Central memory CD8-positive, alpha-beta T cell (primary cell): ENCODE measurements at regions not wholly inside any gene's neighbourhood (a gene's known extent, or its start where the extent isn't known, plus 50 kb on each side); places are given as distances from the start of the nearest gene placed in this dataset.

Source experiments
- ATAC-seq: fragments of 150-1000 bp; cut with Tn5 transposase; replicated peaks from 2 replicates; pipeline ENCODE4 v1.10.0; 2022; ENCODE audit warnings: mild to moderate bottlenecking, moderate FRiP score, moderate number of reproducible peaks; ENCODE audit not compliant: poor library complexity, severe bottlenecking; ENCODE audit errors: extremely low read depth
- DNase-seq, 2 donors: peaks; one replicate each; pipeline ENCODE4 v3.0.0; 2021; ENCODE audit warnings: low spot score in 2 of 2
- H3K27ac Mint-ChIP-seq: one replicate; pipeline ENCODE4 v1.8.0; 2022; ENCODE audit warnings: low read depth, mild to moderate bottlenecking, moderate library complexity, mixed read lengths
- H3K27me3 Mint-ChIP-seq: one replicate; pipeline ENCODE4 v1.8.0; 2022; ENCODE audit warnings: mixed read lengths
- H3K36me3 Mint-ChIP-seq: one replicate; pipeline ENCODE4 v1.8.0; 2022; ENCODE audit warnings: mild to moderate bottlenecking, moderate library complexity, mixed read lengths; ENCODE audit not compliant: insufficient read depth
- H3K4me1 Mint-ChIP-seq: one replicate; pipeline ENCODE4 v1.8.0; 2022; ENCODE audit warnings: mixed read lengths
- H3K4me3 Mint-ChIP-seq: one replicate; pipeline ENCODE4 v1.8.0; 2022; ENCODE audit warnings: mild to moderate bottlenecking, moderate library complexity, mixed read lengths
- H3K9me3 Mint-ChIP-seq: one replicate; pipeline ENCODE4 v1.8.0; 2022; ENCODE audit warnings: mixed read lengths

- H3K9me3 Mint-ChIP-seq = no peaks in the 10 kb centered on the region
- H3K27ac Mint-ChIP-seq = no peak overlapping the region
- H3K4me3 Mint-ChIP-seq = no peak overlapping the region
- DNase-seq (no peak), ATAC-seq (no peak)
- no peaks in the 10 kb centered on the region for H3K4me1 Mint-ChIP-seq
- no peaks in the 10 kb centered on the region for H3K36me3 Mint-ChIP-seq
- no peaks in the 10 kb centered on the region for H3K27me3 Mint-ChIP-seq
These were observed 1223.1 kb upstream of the GJE1 start for GRCh38 chr6:140909625-140910024.

- Mint-ChIP-seq H3K9me3 (no peaks in the 10 kb centered on the region), H3K4me3 (no peak overlapping the region), H3K36me3 (no peaks in the 10 kb centered on the region), H3K27ac (no peak overlapping the region), H3K27me3 (no peaks in the 10 kb centered on the region), H3K4me1 (no peaks in the 10 kb centered on the region)
- DNase-seq (no peak), ATAC-seq (no peak)
These were observed 1223.6 kb upstream of the GJE1 start for GRCh38 chr6:140909156-140909555.

GRCh38 chr6:140908505-140908904 is 1224.2 kb upstream of the GJE1 start:
- DNase-seq (no peak), ATAC-seq (no peak)
- Mint-ChIP-seq H3K27ac (no peak overlapping the region), H3K9me3 (no peaks in the 10 kb centered on the region), H3K27me3 (no peaks in the 10 kb centered on the region), H3K36me3 (no peaks in the 10 kb centered on the region), H3K4me3 (no peak overlapping the region), H3K4me1 (no peaks in the 10 kb centered on the region)

GRCh38 chr6:140907235-140907634 is 1225.5 kb upstream of the GJE1 start:
- Mint-ChIP-seq H3K36me3 (no peaks in the 10 kb centered on the region), H3K27me3 (no peaks in the 10 kb centered on the region), H3K27ac (no peak overlapping the region), H3K4me3 (no peak overlapping the region), H3K9me3 (no peaks in the 10 kb centered on the region), H3K4me1 (no peaks in the 10 kb centered on the region)
- ATAC-seq (no peak), DNase-seq (no peak)

GRCh38 chr6:140905724-140906123 is 1227.0 kb upstream of the GJE1 start:
- ATAC-seq (no peak), DNase-seq (no peak)
- Mint-ChIP-seq H3K36me3 (no peaks in the 10 kb centered on the region), H3K27me3 (no peaks in the 10 kb centered on the region), H3K4me3 (no peak overlapping the region), H3K27ac (no peak overlapping the region), H3K9me3 (no peaks in the 10 kb centered on the region), H3K4me1 (no peaks in the 10 kb centered on the region)

GRCh38 chr6:140905050-140905449 is 1227.7 kb upstream of the GJE1 start:
- no peaks in the 10 kb centered on the region for H3K36me3 Mint-ChIP-seq
- H3K9me3 Mint-ChIP-seq = no peaks in the 10 kb centered on the region
- no peaks in the 10 kb centered on the region for H3K27me3 Mint-ChIP-seq
- no peak for ATAC-seq
- DNase-seq = no peak
- no peak overlapping the region for H3K4me3 Mint-ChIP-seq
- no peak overlapping the region for H3K27ac Mint-ChIP-seq
- H3K4me1 Mint-ChIP-seq = no peaks in the 10 kb centered on the region

GRCh38 chr6:140897804-140898573 is 1234.7 kb upstream of the GJE1 start:
- no peak for DNase-seq
- no peaks in the 10 kb centered on the region for H3K4me1 Mint-ChIP-seq
- peaks cover 10% of the 10 kb centered on the region for H3K27me3 Mint-ChIP-seq
- peaks cover 5% of the 10 kb centered on the region for H3K9me3 Mint-ChIP-seq
- no peak overlapping the region for H3K27ac Mint-ChIP-seq
- no peak overlapping the region for H3K4me3 Mint-ChIP-seq
- H3K36me3 Mint-ChIP-seq = no peaks in the 10 kb centered on the region
- ATAC-seq = no peak

GRCh38 chr6:140897349-140897748 is 1235.4 kb upstream of the GJE1 start:
- Mint-ChIP-seq H3K9me3 (peaks cover 5% of the 10 kb centered on the region), H3K4me3 (no peak overlapping the region), H3K27me3 (peaks cover 10% of the 10 kb centered on the region), H3K4me1 (no peaks in the 10 kb centered on the region), H3K27ac (no peak overlapping the region), H3K36me3 (no peaks in the 10 kb centered on the region)
- ATAC-seq = no peak
- DNase-seq = no peak

GRCh38 chr6:140893432-140893831 is 1239.3 kb upstream of the GJE1 start:
- H3K27me3 Mint-ChIP-seq = peaks cover 10% of the 10 kb centered on the region
- H3K4me1 Mint-ChIP-seq = no peaks in the 10 kb centered on the region
- no peak overlapping the region for H3K27ac Mint-ChIP-seq
- DNase-seq = no peak
- H3K36me3 Mint-ChIP-seq = no peaks in the 10 kb centered on the region
- no peak for ATAC-seq
- no peak overlapping the region for H3K4me3 Mint-ChIP-seq
- peaks cover 5% of the 10 kb centered on the region for H3K9me3 Mint-ChIP-seq

GRCh38 chr6:140879946-140880345 is 1252.8 kb upstream of the GJE1 start:
- Mint-ChIP-seq H3K4me3 (no peak overlapping the region), H3K27ac (no peak overlapping the region), H3K36me3 (no peaks in the 10 kb centered on the region), H3K4me1 (no peaks in the 10 kb centered on the region), H3K9me3 (no peaks in the 10 kb centered on the region), H3K27me3 (no peaks in the 10 kb centered on the region)
- DNase-seq (no peak), ATAC-seq (no peak)

GRCh38 chr6:140874066-140874465 is 1258.7 kb upstream of the GJE1 start:
- H3K4me1 Mint-ChIP-seq = no peaks in the 10 kb centered on the region
- no peaks in the 10 kb centered on the region for H3K27me3 Mint-ChIP-seq
- H3K27ac Mint-ChIP-seq = no peak overlapping the region
- H3K4me3 Mint-ChIP-seq = no peak overlapping the region
- no peak for ATAC-seq
- no peaks in the 10 kb centered on the region for H3K9me3 Mint-ChIP-seq
- H3K36me3 Mint-ChIP-seq = no peaks in the 10 kb centered on the region
- no peak for DNase-seq

- peaks cover 6% of the 10 kb centered on the region for H3K9me3 Mint-ChIP-seq
- no peak overlapping the region for H3K27ac Mint-ChIP-seq
- H3K36me3 Mint-ChIP-seq = no peaks in the 10 kb centered on the region
- no peak overlapping the region for H3K4me3 Mint-ChIP-seq
- H3K27me3 Mint-ChIP-seq = no peaks in the 10 kb centered on the region
- ATAC-seq (no peak), DNase-seq (no peak)
- no peaks in the 10 kb centered on the region for H3K4me1 Mint-ChIP-seq
These were observed 1259.8 kb upstream of the GJE1 start for GRCh38 chr6:140872885-140873284.

GRCh38 chr6:140871911-140872310 is 1260.8 kb upstream of the GJE1 start:
- H3K4me1 Mint-ChIP-seq = no peaks in the 10 kb centered on the region
- H3K27ac Mint-ChIP-seq = no peak overlapping the region
- no peak overlapping the region for H3K4me3 Mint-ChIP-seq
- no peaks in the 10 kb centered on the region for H3K36me3 Mint-ChIP-seq
- no peak for DNase-seq
- H3K27me3 Mint-ChIP-seq = no peaks in the 10 kb centered on the region
- peaks cover 6% of the 10 kb centered on the region for H3K9me3 Mint-ChIP-seq
- ATAC-seq = no peak
